ENCODE measurements at regions not wholly inside any gene's neighbourhood (a gene's known extent, or its start where the extent isn't known, plus 50 kb on each side); places are given as distances from the start of the nearest gene placed in this dataset.

- intact Hi-C loops (cut with DNase I), result no loop called here
- no peak overlapping the region for H3K27ac ChIP-seq
- no peaks in the 10 kb centered on the region for H3K4me1 ChIP-seq
- H3K36me3 ChIP-seq, result no peaks in the 10 kb centered on the region
- H3K27me3 ChIP-seq (ENCODE audit: low read depth), result no peaks in the 10 kb centered on the region
- H3K4me3 ChIP-seq, result no peak overlapping the region
- no peak for DNase-seq
- TF ChIP-seq, protein P1, sequence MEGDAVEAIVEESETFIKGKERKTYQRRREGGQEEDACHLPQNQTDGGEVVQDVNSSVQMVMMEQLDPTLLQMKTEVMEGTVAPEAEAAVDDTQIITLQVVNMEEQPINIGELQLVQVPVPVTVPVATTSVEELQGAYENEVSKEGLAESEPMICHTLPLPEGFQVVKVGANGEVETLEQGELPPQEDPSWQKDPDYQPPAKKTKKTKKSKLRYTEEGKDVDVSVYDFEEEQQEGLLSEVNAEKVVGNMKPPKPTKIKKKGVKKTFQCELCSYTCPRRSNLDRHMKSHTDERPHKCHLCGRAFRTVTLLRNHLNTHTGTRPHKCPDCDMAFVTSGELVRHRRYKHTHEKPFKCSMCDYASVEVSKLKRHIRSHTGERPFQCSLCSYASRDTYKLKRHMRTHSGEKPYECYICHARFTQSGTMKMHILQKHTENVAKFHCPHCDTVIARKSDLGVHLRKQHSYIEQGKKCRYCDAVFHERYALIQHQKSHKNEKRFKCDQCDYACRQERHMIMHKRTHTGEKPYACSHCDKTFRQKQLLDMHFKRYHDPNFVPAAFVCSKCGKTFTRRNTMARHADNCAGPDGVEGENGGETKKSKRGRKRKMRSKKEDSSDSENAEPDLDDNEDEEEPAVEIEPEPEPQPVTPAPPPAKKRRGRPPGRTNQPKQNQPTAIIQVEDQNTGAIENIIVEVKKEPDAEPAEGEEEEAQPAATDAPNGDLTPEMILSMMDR (IDR thresholded peaks at IDR 0.05), result no peak
- H3K9me3 ChIP-seq, result no peaks in the 10 kb centered on the region
- ATAC-seq, result no peak
Observed at GRCh38 chr4:52477191-52477780, 181.8 kb downstream of the USP46 start.

DNA sequence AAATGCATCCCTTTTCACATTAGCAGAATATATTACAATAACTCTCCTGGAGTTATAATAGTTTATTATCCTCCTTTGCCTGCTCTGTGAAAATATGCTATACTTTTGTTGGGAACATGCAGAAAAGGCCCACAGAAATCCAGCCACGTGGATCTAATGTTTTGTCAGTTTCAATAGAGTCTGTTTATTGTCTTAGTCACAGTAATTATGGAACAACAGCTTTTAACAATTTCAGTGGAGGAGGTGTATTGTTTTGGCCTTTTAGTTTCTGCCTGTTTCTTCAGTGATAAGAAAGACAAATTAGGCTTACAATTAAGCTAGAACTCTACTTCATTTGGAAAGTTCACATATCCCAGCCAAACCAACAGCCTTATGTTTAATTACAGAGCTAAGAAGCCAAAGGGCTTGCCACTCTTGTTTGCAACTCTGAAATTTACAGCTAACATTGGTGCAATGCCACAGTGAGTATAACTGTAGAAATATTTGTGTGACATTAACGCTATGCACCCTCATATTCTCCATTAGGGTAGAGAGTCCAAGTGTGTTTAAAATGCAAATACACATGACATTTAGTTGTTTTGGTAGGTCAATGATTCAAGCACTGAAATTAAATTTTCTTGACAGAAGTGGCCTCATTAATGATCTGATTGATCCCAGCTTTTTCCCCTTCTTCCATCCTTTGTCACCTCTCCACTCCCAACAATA is 175.8 kb downstream of the USP46 start:
- H3K4me1 ChIP-seq, result no peaks in the 10 kb centered on the region
- H3K27ac ChIP-seq, result no peak overlapping the region
- no peaks in the 10 kb centered on the region for H3K9me3 ChIP-seq
- no peaks in the 10 kb centered on the region for H3K27me3 ChIP-seq (ENCODE audit: low read depth)
- ATAC-seq (no peak), DNase-seq (no peak)
- TF ChIP-seq, protein P1 (IDR thresholded peaks at IDR 0.05), result no peak
- H3K4me3 ChIP-seq, result no peak overlapping the region
- no peaks in the 10 kb centered on the region for H3K36me3 ChIP-seq
- intact Hi-C loops (cut with DNase I), result no loop called here

DNA sequence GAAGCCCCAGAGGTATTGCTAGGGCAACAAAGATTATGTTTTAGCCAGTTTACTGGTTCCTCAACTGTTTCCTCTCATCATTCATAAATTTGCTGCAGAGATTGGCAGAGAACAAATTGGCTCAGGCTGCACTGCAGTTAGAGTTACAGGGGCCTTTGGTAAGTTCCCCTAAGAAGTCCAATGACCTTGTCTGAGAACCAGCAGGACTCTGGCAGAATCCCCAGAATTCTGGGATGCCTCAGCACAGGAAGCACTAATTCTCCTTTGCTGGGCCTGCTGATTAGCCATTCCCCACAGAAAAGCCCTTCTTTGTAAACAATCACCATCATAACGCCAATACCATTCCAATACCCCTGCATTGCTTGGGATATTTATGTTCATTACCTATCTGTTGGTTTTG is 151.3 kb downstream of the USP46 start:
- ATAC-seq (no peak), DNase-seq (no peak)
- Histone ChIP-seq H3K9me3 (no peaks in the 10 kb centered on the region), H3K4me1 (no peaks in the 10 kb centered on the region), H3K4me3 (no peak overlapping the region), H3K27me3 (ENCODE audit: low read depth) (no peaks in the 10 kb centered on the region), H3K27ac (no peak overlapping the region), H3K36me3 (no peaks in the 10 kb centered on the region)
- TF ChIP-seq, protein P1 (IDR thresholded peaks at IDR 0.05), result no peak
- intact Hi-C loops (cut with DNase I), result no loop called here

GRCh38 chr4:52510939-52511565 is 148.0 kb downstream of the USP46 start:
- DNase-seq (no peak), ATAC-seq (no peak)
- no peaks in the 10 kb centered on the region for H3K9me3 ChIP-seq
- TF ChIP-seq, protein P1 (IDR thresholded peaks at IDR 0.05), result no peak
- no peaks in the 10 kb centered on the region for H3K27me3 ChIP-seq (ENCODE audit: low read depth)
- H3K4me1 ChIP-seq, result no peaks in the 10 kb centered on the region
- no peak overlapping the region for H3K27ac ChIP-seq
- H3K4me3 ChIP-seq, result no peak overlapping the region
- H3K36me3 ChIP-seq, result no peaks in the 10 kb centered on the region
- intact Hi-C loops (cut with DNase I), result no loop called here

DNA sequence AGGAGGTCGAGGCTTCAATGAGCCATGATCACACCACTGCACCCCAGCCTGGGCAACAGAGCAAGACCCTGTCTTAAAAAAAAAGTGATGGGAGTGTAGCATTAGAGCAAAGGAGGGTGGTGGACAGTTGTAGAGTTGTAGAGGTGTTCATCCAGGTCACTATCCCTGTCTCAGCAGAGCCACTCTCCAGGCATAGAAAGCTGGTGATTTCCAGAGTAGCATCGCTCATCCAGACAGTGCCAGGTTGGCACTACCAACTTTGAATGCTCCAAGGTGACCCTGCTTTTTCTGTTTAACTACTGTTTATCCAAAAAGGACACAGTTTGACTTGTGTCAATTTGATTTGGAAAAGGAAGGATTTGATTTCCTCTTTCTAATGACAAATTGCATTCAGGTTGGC is 147.3 kb downstream of the USP46 start:
- H3K27ac ChIP-seq, result no peak overlapping the region
- no peaks in the 10 kb centered on the region for H3K36me3 ChIP-seq
- intact Hi-C loops (cut with DNase I), result no loop called here
- no peaks in the 10 kb centered on the region for H3K4me1 ChIP-seq
- H3K4me3 ChIP-seq, result no peak overlapping the region
- ATAC-seq (no peak), DNase-seq (no peak)
- TF ChIP-seq, protein P1 (IDR thresholded peaks at IDR 0.05), result no peak
- no peaks in the 10 kb centered on the region for H3K27me3 ChIP-seq (ENCODE audit: low read depth)
- H3K9me3 ChIP-seq, result no peaks in the 10 kb centered on the region

Measured in lower lobe of right lung (tissue), 2 donors.